SK-N-MC (cell line): ENCODE measurements at regions not wholly inside any gene's neighbourhood (a gene's known extent, or its start where the extent isn't known, plus 50 kb on each side); places are given as distances from the start of the nearest gene placed in this dataset.
"Not testable (repeated sequence)": the region's sequence is repeated elsewhere in the genome, so short reads cannot be mapped to it uniquely, and the experiment has no call there.

Experiments
- EZH2 ChIP-seq: fragments of 200-600 bp; sonication (generic); IDR thresholded peaks from one replicate; pipeline ENCODE4 v1.6.1; 2017; ENCODE audit warnings: antibody characterized with exemption
- FOXP2 ChIP-seq: optimal IDR thresholded peaks from 2 replicates; pipeline ENCODE3; 2011; ENCODE audit warnings: mild to moderate bottlenecking, moderate library complexity; ENCODE audit not compliant: insufficient read depth; ENCODE audit errors: extremely low read length, control extremely low read depth
- POLR2AphosphoS5 ChIP-seq: IDR thresholded peaks from 2 replicates; pipeline ENCODE4 v1.6.1; 2012; ENCODE audit warnings: mild to moderate bottlenecking, low read depth, low read length, borderline replicate concordance

- not testable (repeated sequence) for TF ChIP-seq POLR2AphosphoS5, EZH2, FOXP2
Measured at GRCh38 chr7:65145008-65145407, 138.5 kb upstream of the ERV3-1 start.
